ENCODE measurements at regions not wholly inside any gene's neighbourhood (a gene's known extent, or its start where the extent isn't known, plus 50 kb on each side); places are given as distances from the start of the nearest gene placed in this dataset.

- intact Hi-C loops (cut with micrococcal nuclease), result no loop called here
- DNase-seq, result no peak
- Histone ChIP-seq H3K9me3 (replicated peaks) (no peaks in the 10 kb centered on the region), H3K36me3 (no peaks in the 10 kb centered on the region), H3K27me3 (ENCODE audit: low read depth) (no peaks in the 10 kb centered on the region), H3K4me3 (no peak overlapping the region), H3K27ac (replicated peaks) (no peak overlapping the region), H3K4me1 (no peaks in the 10 kb centered on the region)
- TF ChIP-seq CTCF (IDR thresholded peaks at IDR 0.05; ENCODE audit: borderline replicate concordance), result no peak
These were observed 294.3 kb upstream of the SLC8A1 start for GRCh38 chr2:40746191-40746590.

- H3K27me3 ChIP-seq (ENCODE audit: low read depth), result no peaks in the 10 kb centered on the region
- no peak for TF ChIP-seq CTCF (IDR thresholded peaks at IDR 0.05; ENCODE audit: borderline replicate concordance)
- intact Hi-C loops (cut with micrococcal nuclease), result no loop called here
- H3K4me1 ChIP-seq, result no peaks in the 10 kb centered on the region
- no peaks in the 10 kb centered on the region for H3K9me3 ChIP-seq (replicated peaks)
- H3K36me3 ChIP-seq, result no peaks in the 10 kb centered on the region
- no peak overlapping the region for H3K4me3 ChIP-seq
- no peak overlapping the region for H3K27ac ChIP-seq (replicated peaks)
- no peak for DNase-seq
These were observed 300.1 kb upstream of the SLC8A1 start for GRCh38 chr2:40751981-40752380.

- H3K4me1 ChIP-seq, result no peaks in the 10 kb centered on the region
- no peak overlapping the region for H3K27ac ChIP-seq (replicated peaks)
- H3K36me3 ChIP-seq, result no peaks in the 10 kb centered on the region
- no peak overlapping the region for H3K4me3 ChIP-seq
- no peak for DNase-seq
- H3K27me3 ChIP-seq (ENCODE audit: low read depth), result no peaks in the 10 kb centered on the region
- intact Hi-C loops (cut with micrococcal nuclease), result no loop called here
- no peaks in the 10 kb centered on the region for H3K9me3 ChIP-seq (replicated peaks)
- no peak for TF ChIP-seq CTCF (IDR thresholded peaks at IDR 0.05; ENCODE audit: borderline replicate concordance)
These were observed 300.9 kb upstream of the SLC8A1 start for GRCh38 chr2:40752796-40753195.

GRCh38 chr2:40754912-40755311, 303.0 kb upstream of the SLC8A1 start:
- no peaks in the 10 kb centered on the region for H3K27me3 ChIP-seq (ENCODE audit: low read depth)
- peaks cover 14% of the 10 kb centered on the region for H3K4me1 ChIP-seq
- no peak for TF ChIP-seq CTCF (IDR thresholded peaks at IDR 0.05; ENCODE audit: borderline replicate concordance)
- no peak for DNase-seq
- H3K36me3 ChIP-seq, result no peaks in the 10 kb centered on the region
- no peak overlapping the region for H3K27ac ChIP-seq (replicated peaks)
- intact Hi-C loops (cut with micrococcal nuclease), result no loop called here
- H3K4me3 ChIP-seq, result no peak overlapping the region
- H3K9me3 ChIP-seq (replicated peaks), result no peaks in the 10 kb centered on the region

GRCh38 chr2:40758401-40759155, 306.7 kb upstream of the SLC8A1 start:
- Histone ChIP-seq H3K27ac (replicated peaks) (no peak overlapping the region), H3K9me3 (replicated peaks) (no peaks in the 10 kb centered on the region), H3K4me1 (peaks cover 14% of the 10 kb centered on the region), H3K4me3 (peak overlapping the region; percentile 24), H3K27me3 (ENCODE audit: low read depth) (no peaks in the 10 kb centered on the region), H3K36me3 (no peaks in the 10 kb centered on the region)
- no peak for DNase-seq
- intact Hi-C loops (cut with micrococcal nuclease), result no loop called here
- no peak for TF ChIP-seq CTCF (IDR thresholded peaks at IDR 0.05; ENCODE audit: borderline replicate concordance)

Data from left ventricle myocardium inferior (tissue), 1 donor.